Iris pigment epithelial cell (primary cell): ENCODE measurements at regions not wholly inside any gene's neighbourhood (a gene's known extent, or its start where the extent isn't known, plus 50 kb on each side); places are given as distances from the start of the nearest gene placed in this dataset.

ENCODE experiments used
- DNase-seq: peaks from one replicate; pipeline ENCODE4 v3.0.0-alpha.2; 2011; ENCODE audit warnings: low read depth

- no peak for DNase-seq
These were observed 216.5 kb upstream of the DKK2 start for GRCh38 chr4:107252571-107252970.

- peak; percentile 49 for DNase-seq
These were observed 212.5 kb upstream of the DKK2 start for GRCh38 chr4:107248571-107248970.

GRCh38 chr4:107247738-107248137 lies 211.6 kb upstream of the DKK2 start:
- DNase-seq, result peak; percentile 9

- DNase-seq, result no peak
These were observed 210.6 kb upstream of the DKK2 start for GRCh38 chr4:107246761-107247160.

GRCh38 chr4:107243141-107243781 lies 207.1 kb upstream of the DKK2 start:
- no peak for DNase-seq

- peak; percentile 80 for DNase-seq
These were observed 184.9 kb upstream of the DKK2 start for GRCh38 chr4:107220976-107221375.

GRCh38 chr4:107219681-107220080 lies 183.6 kb upstream of the DKK2 start:
- peak; percentile 79 for DNase-seq

GRCh38 chr4:107216379-107216778 lies 180.3 kb upstream of the DKK2 start:
- DNase-seq, result no peak

GRCh38 chr4:107215222-107215621 lies 179.1 kb upstream of the DKK2 start:
- DNase-seq, result no peak

GRCh38 chr4:107213880-107214279 lies 177.8 kb upstream of the DKK2 start:
- peak; percentile 58 for DNase-seq

- DNase-seq, result peak; percentile 18
These were observed 177.3 kb upstream of the DKK2 start for GRCh38 chr4:107213410-107213809.

GRCh38 chr4:107212565-107212964 lies 176.5 kb upstream of the DKK2 start:
- DNase-seq, result no peak

GRCh38 chr4:107210450-107211239 lies 174.5 kb upstream of the DKK2 start:
- peak; percentile 34 for DNase-seq

- no peak for DNase-seq
These were observed 167.6 kb upstream of the DKK2 start for GRCh38 chr4:107203733-107204132.

GRCh38 chr4:107202744-107203143 lies 166.6 kb upstream of the DKK2 start:
- no peak for DNase-seq

- no peak for DNase-seq
These were observed 161.0 kb upstream of the DKK2 start for GRCh38 chr4:107197121-107197520.

- DNase-seq, result no peak
These were observed 160.2 kb upstream of the DKK2 start for GRCh38 chr4:107196312-107196711.

GRCh38 chr4:107194005-107194404 lies 157.9 kb upstream of the DKK2 start:
- DNase-seq, result no peak

- DNase-seq, result no peak
These were observed 156.5 kb upstream of the DKK2 start for GRCh38 chr4:107192601-107193000.

GRCh38 chr4:107187091-107187490 lies 151.0 kb upstream of the DKK2 start:
- DNase-seq, result no peak

- peak; percentile 75 for DNase-seq
These were observed 147.2 kb upstream of the DKK2 start for GRCh38 chr4:107183155-107183774.

- DNase-seq, result no peak
These were observed 146.2 kb upstream of the DKK2 start for GRCh38 chr4:107182347-107182746.

GRCh38 chr4:107166873-107167450 lies 130.8 kb upstream of the DKK2 start:
- no peak for DNase-seq
